Muscle of back (tissue), 3 donors: ENCODE measurements at regions not wholly inside any gene's neighbourhood (a gene's known extent, or its start where the extent isn't known, plus 50 kb on each side); places are given as distances from the start of the nearest gene placed in this dataset.
"Not testable (repeated sequence)": the region's sequence is repeated elsewhere in the genome, so short reads cannot be mapped to it uniquely, and the experiment has no call there.

ENCODE experiments used
- DNase-seq, 3 donors: peaks; one replicate each; pipeline versions ENCODE4 v3.0.0 to v3.0.0-alpha.2; 2013

GRCh38 chr5:124963236-124963919 lies 216.9 kb upstream of the ZNF608 start:
- peak in 1 of 3 donors; percentile 22 for DNase-seq

GRCh38 chr5:124966741-124967140 lies 220.3 kb upstream of the ZNF608 start:
- not testable (repeated sequence) for DNase-seq

- not testable (repeated sequence) for DNase-seq
Measured at GRCh38 chr5:124970381-124970780, 223.9 kb upstream of the ZNF608 start.

GRCh38 chr5:124972703-124973102 lies 226.3 kb upstream of the ZNF608 start:
- DNase-seq: no peak

- no peak for DNase-seq
Measured at GRCh38 chr5:124973661-124974060, 227.2 kb upstream of the ZNF608 start.

- no peak for DNase-seq
Measured at GRCh38 chr5:124976086-124976485, 229.6 kb upstream of the ZNF608 start.

GRCh38 chr5:124979251-124979650 lies 232.8 kb upstream of the ZNF608 start:
- peak in 2 of 3 donors; percentile 49 to 65 for DNase-seq

GRCh38 chr5:124980163-124980941 lies 233.9 kb upstream of the ZNF608 start:
- peak in 1 of 3 donors; percentile 57 for DNase-seq

GRCh38 chr5:124981901-124982300 lies 235.5 kb upstream of the ZNF608 start:
- no peak for DNase-seq

- DNase-seq: no peak
Measured at GRCh38 chr5:124986170-124986569, 239.7 kb upstream of the ZNF608 start.

- DNase-seq: no peak
Measured at GRCh38 chr5:124986667-124987066, 240.2 kb upstream of the ZNF608 start.

- DNase-seq: not testable (repeated sequence)
Measured at GRCh38 chr5:124987786-124988185, 241.3 kb upstream of the ZNF608 start.

GRCh38 chr5:124990723-124991122 lies 244.3 kb upstream of the ZNF608 start:
- DNase-seq: no peak

- peak in 1 of 3 donors; percentile 18 for DNase-seq
Measured at GRCh38 chr5:124995421-124995820, 249.0 kb upstream of the ZNF608 start.

- DNase-seq: no peak
Measured at GRCh38 chr5:124996023-124996763, 249.8 kb upstream of the ZNF608 start.

- DNase-seq: no peak
Measured at GRCh38 chr5:124996764-124997077, 250.3 kb upstream of the ZNF608 start.

- no peak for DNase-seq
Measured at GRCh38 chr5:124997186-124997893, 250.9 kb upstream of the ZNF608 start.

GRCh38 chr5:124998520-124998919 lies 252.1 kb upstream of the ZNF608 start:
- DNase-seq: no peak

GRCh38 chr5:125002727-125003598 lies 256.5 kb upstream of the ZNF608 start:
- no peak for DNase-seq

GRCh38 chr5:125004009-125004408 lies 257.6 kb upstream of the ZNF608 start:
- DNase-seq: no peak

- no peak for DNase-seq
Measured at GRCh38 chr5:125005266-125005665, 258.8 kb upstream of the ZNF608 start.
